ENCODE measurements at regions not wholly inside any gene's neighbourhood (a gene's known extent, or its start where the extent isn't known, plus 50 kb on each side); places are given as distances from the start of the nearest gene placed in this dataset.

- no peaks in the 10 kb centered on the region for H3K4me1 ChIP-seq (ENCODE audit: control insufficient read depth, insufficient read depth, low read length)
- H3K27ac ChIP-seq (ENCODE audit: low read depth, low read length), result no peak overlapping the region
- no peak overlapping the region for H3K9ac ChIP-seq (ENCODE audit: extremely low read depth, low read length, poor library complexity, severe bottlenecking)
- no peak overlapping the region for H3K4me3 ChIP-seq (ENCODE audit: low read length)
- TF ChIP-seq CTCF (conservative IDR thresholded peaks at IDR 0.05), result no peak
- no peak overlapping the region for H3K4me3 Mint-ChIP-seq
- no peak overlapping the region for H3K27ac Mint-ChIP-seq
- H3K27me3 ChIP-seq (ENCODE audit: control insufficient read depth, insufficient read depth, low read length, poor library complexity, severe bottlenecking), result no peaks in the 10 kb centered on the region
- no peaks in the 10 kb centered on the region for H3K27me3 Mint-ChIP-seq (ENCODE audit: insufficient read depth)
- H3K9me3 Mint-ChIP-seq, result no peaks in the 10 kb centered on the region
- DNase-seq, result no peak
- no peaks in the 10 kb centered on the region for H3K9me3 ChIP-seq (ENCODE audit: control insufficient read depth, low read length)
- 98% methylated on average over 3 of the region's 4 CpGs; no CpG with 5 or more reads in 1 of the 2 experiments for WGBS, 2 experiments (ENCODE audit: insufficient coverage in 1 of 2, insufficient read length in 1 of 2)
- no peaks in the 10 kb centered on the region for H3K36me3 ChIP-seq (ENCODE audit: control insufficient read depth, insufficient read depth, low read length)
- peaks cover 2% of the 10 kb centered on the region for H3K4me1 Mint-ChIP-seq
- H3K36me3 Mint-ChIP-seq (ENCODE audit: low read depth), result no peaks in the 10 kb centered on the region
Observed at GRCh38 chr10:6667150-6667549, 87.1 kb upstream of the PRKCQ start.

DNA sequence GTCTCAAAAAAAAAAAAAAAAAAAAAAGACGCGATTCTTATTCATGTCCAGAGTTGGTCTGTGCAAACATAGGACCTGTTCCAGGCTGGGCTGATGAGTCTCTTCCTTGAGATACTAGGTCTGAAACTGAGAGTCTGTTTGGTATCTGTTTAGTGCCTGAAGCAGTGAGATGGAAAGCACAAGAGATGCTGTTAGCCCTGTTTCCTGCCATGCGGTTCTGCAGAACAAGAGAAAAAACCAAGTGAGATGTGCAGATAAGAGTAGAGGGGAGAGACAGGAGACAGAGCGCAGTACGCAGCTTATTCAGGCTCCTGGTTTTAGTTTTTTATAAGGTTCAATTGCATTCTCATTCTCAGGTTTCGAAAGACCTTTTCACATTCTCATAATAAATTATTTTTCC is 85.8 kb upstream of the PRKCQ start:
- no peaks in the 10 kb centered on the region for H3K36me3 Mint-ChIP-seq (ENCODE audit: low read depth)
- H3K9me3 Mint-ChIP-seq, result no peaks in the 10 kb centered on the region
- H3K4me3 ChIP-seq (ENCODE audit: low read length), result no peak overlapping the region
- H3K27ac Mint-ChIP-seq, result no peak overlapping the region
- H3K27ac ChIP-seq (ENCODE audit: low read depth, low read length), result no peak overlapping the region
- WGBS, 2 experiments (ENCODE audit: insufficient coverage in 1 of 2, insufficient read length in 1 of 2), result 80 to 93% methylated on average over 1 to 5 of the region's 6 CpGs
- no peaks in the 10 kb centered on the region for H3K36me3 ChIP-seq (ENCODE audit: control insufficient read depth, insufficient read depth, low read length)
- H3K9me3 ChIP-seq (ENCODE audit: control insufficient read depth, low read length), result no peaks in the 10 kb centered on the region
- no peaks in the 10 kb centered on the region for H3K27me3 Mint-ChIP-seq (ENCODE audit: insufficient read depth)
- no peak overlapping the region for H3K4me3 Mint-ChIP-seq
- TF ChIP-seq CTCF (conservative IDR thresholded peaks at IDR 0.05), result no peak
- peaks cover 2% of the 10 kb centered on the region for H3K4me1 Mint-ChIP-seq
- no peaks in the 10 kb centered on the region for H3K4me1 ChIP-seq (ENCODE audit: control insufficient read depth, insufficient read depth, low read length)
- no peak overlapping the region for H3K9ac ChIP-seq (ENCODE audit: extremely low read depth, low read length, poor library complexity, severe bottlenecking)
- H3K27me3 ChIP-seq (ENCODE audit: control insufficient read depth, insufficient read depth, low read length, poor library complexity, severe bottlenecking), result no peaks in the 10 kb centered on the region
- DNase-seq, result no peak

GRCh38 chr10:6660460-6660859 is 80.4 kb upstream of the PRKCQ start:
- no peaks in the 10 kb centered on the region for H3K36me3 ChIP-seq (ENCODE audit: control insufficient read depth, insufficient read depth, low read length)
- 100% methylated on average over 1 of the region's 2 CpGs; no CpG with 5 or more reads in 1 of the 2 experiments for WGBS, 2 experiments (ENCODE audit: insufficient coverage in 1 of 2, insufficient read length in 1 of 2)
- no peak overlapping the region for H3K27ac ChIP-seq (ENCODE audit: low read depth, low read length)
- H3K4me3 ChIP-seq (ENCODE audit: low read length), result no peak overlapping the region
- Mint-ChIP-seq H3K27ac (no peak overlapping the region), H3K4me3 (no peak overlapping the region), H3K36me3 (ENCODE audit: low read depth) (no peaks in the 10 kb centered on the region), H3K27me3 (ENCODE audit: insufficient read depth) (no peaks in the 10 kb centered on the region), H3K9me3 (peaks cover 13% of the 10 kb centered on the region), H3K4me1 (no peaks in the 10 kb centered on the region)
- H3K9ac ChIP-seq (ENCODE audit: extremely low read depth, low read length, poor library complexity, severe bottlenecking), result no peak overlapping the region
- TF ChIP-seq CTCF (conservative IDR thresholded peaks at IDR 0.05), result no peak
- no peaks in the 10 kb centered on the region for H3K27me3 ChIP-seq (ENCODE audit: control insufficient read depth, insufficient read depth, low read length, poor library complexity, severe bottlenecking)
- no peaks in the 10 kb centered on the region for H3K4me1 ChIP-seq (ENCODE audit: control insufficient read depth, insufficient read depth, low read length)
- DNase-seq, result no peak
- H3K9me3 ChIP-seq (ENCODE audit: control insufficient read depth, low read length), result peaks cover 9% of the 10 kb centered on the region

Measured in endodermal cell (in vitro differentiated cells).